ENCODE measurements at regions not wholly inside any gene's neighbourhood (a gene's known extent, or its start where the extent isn't known, plus 50 kb on each side); places are given as distances from the start of the nearest gene placed in this dataset.

GRCh38 chr15:26391567-26392194 lies 381.2 kb downstream of the GABRB3 start:
- FAIRE-seq (no peak), DNase-seq (ENCODE audit: low read depth) (no peak)
- Mint-ChIP-seq H3K27me3 (ENCODE audit: low read depth, unreplicated experiment) (peaks cover 7% of the 10 kb centered on the region), H3K9me3 (ENCODE audit: unreplicated experiment) (no peaks in the 10 kb centered on the region), H3K27ac (ENCODE audit: unreplicated experiment) (no peak overlapping the region), H3K4me1 (ENCODE audit: low read depth, unreplicated experiment) (no peaks in the 10 kb centered on the region), H3K36me3 (ENCODE audit: low read depth, unreplicated experiment) (no peaks in the 10 kb centered on the region), H3K4me3 (ENCODE audit: unreplicated experiment) (no peak overlapping the region)
- Histone ChIP-seq H3K4me3 (ENCODE audit: insufficient read depth, low read depth, low read length) (no peak overlapping the region), H2AFZ (ENCODE audit: low read depth, low read length) (no peak overlapping the region), H3K27me3 (ENCODE audit: insufficient read depth, low read length) (no peaks in the 10 kb centered on the region), H3K4me2 (ENCODE audit: low read length) (no peak overlapping the region), H3K9ac (ENCODE audit: low read length) (no peak overlapping the region), H3K4me1 (ENCODE audit: insufficient read depth, low read length) (no peaks in the 10 kb centered on the region), H3K36me3 (ENCODE audit: insufficient read depth, low read length) (no peaks in the 10 kb centered on the region), H3K27ac (ENCODE audit: low read depth, low read length) (no peak overlapping the region), H3K9me3 (ENCODE audit: insufficient read depth, low read depth, low read length) (peaks cover 8% of the 10 kb centered on the region), H4K20me1 (ENCODE audit: insufficient read depth, low read length) (no peaks in the 10 kb centered on the region), H3K79me2 (ENCODE audit: insufficient read depth, low read length) (no peaks in the 10 kb centered on the region)
- TF ChIP-seq CTCF (IDR thresholded peaks at IDR 0.05; ENCODE audit: insufficient read depth, low read depth, low read length) (no peak), EZH2 (IDR thresholded peaks at IDR 0.05; ENCODE audit: insufficient read depth, low read length) (no peak)

- no peaks in the 10 kb centered on the region for H3K4me1 ChIP-seq (ENCODE audit: insufficient read depth, low read length)
- H3K27ac ChIP-seq (ENCODE audit: low read depth, low read length): no peak overlapping the region
- H3K27ac Mint-ChIP-seq (ENCODE audit: unreplicated experiment): no peak overlapping the region
- H3K27me3 Mint-ChIP-seq (ENCODE audit: low read depth, unreplicated experiment): peaks cover 12% of the 10 kb centered on the region
- no peaks in the 10 kb centered on the region for H3K36me3 ChIP-seq (ENCODE audit: insufficient read depth, low read length)
- no peak overlapping the region for H3K4me3 ChIP-seq (ENCODE audit: insufficient read depth, low read depth, low read length)
- H3K9me3 Mint-ChIP-seq (ENCODE audit: unreplicated experiment): peaks cover 9% of the 10 kb centered on the region
- no peak for TF ChIP-seq EZH2 (IDR thresholded peaks at IDR 0.05; ENCODE audit: insufficient read depth, low read length)
- DNase-seq (ENCODE audit: low read depth): no peak
- no peaks in the 10 kb centered on the region for H3K36me3 Mint-ChIP-seq (ENCODE audit: low read depth, unreplicated experiment)
- no peak overlapping the region for H2AFZ ChIP-seq (ENCODE audit: low read depth, low read length)
- no peaks in the 10 kb centered on the region for H3K4me1 Mint-ChIP-seq (ENCODE audit: low read depth, unreplicated experiment)
- H3K4me2 ChIP-seq (ENCODE audit: low read length): no peak overlapping the region
- no peak overlapping the region for H3K4me3 Mint-ChIP-seq (ENCODE audit: unreplicated experiment)
- H3K9me3 ChIP-seq (ENCODE audit: insufficient read depth, low read depth, low read length): peaks cover 14% of the 10 kb centered on the region
- no peaks in the 10 kb centered on the region for H4K20me1 ChIP-seq (ENCODE audit: insufficient read depth, low read length)
- no peaks in the 10 kb centered on the region for H3K27me3 ChIP-seq (ENCODE audit: insufficient read depth, low read length)
- no peak for FAIRE-seq
- no peaks in the 10 kb centered on the region for H3K79me2 ChIP-seq (ENCODE audit: insufficient read depth, low read length)
- no peak overlapping the region for H3K9ac ChIP-seq (ENCODE audit: low read length)
These were observed 390.3 kb downstream of the GABRB3 start for GRCh38 chr15:26382444-26383072.

GRCh38 chr15:26378304-26378703 lies 394.6 kb downstream of the GABRB3 start:
- H3K4me3 Mint-ChIP-seq (ENCODE audit: unreplicated experiment): no peak overlapping the region
- H3K36me3 Mint-ChIP-seq (ENCODE audit: low read depth, unreplicated experiment): no peaks in the 10 kb centered on the region
- H3K36me3 ChIP-seq (ENCODE audit: insufficient read depth, low read length): no peaks in the 10 kb centered on the region
- no peaks in the 10 kb centered on the region for H3K27me3 ChIP-seq (ENCODE audit: insufficient read depth, low read length)
- no peaks in the 10 kb centered on the region for H3K4me1 ChIP-seq (ENCODE audit: insufficient read depth, low read length)
- TF ChIP-seq EZH2 (IDR thresholded peaks at IDR 0.05; ENCODE audit: insufficient read depth, low read length): no peak
- no peak for TF ChIP-seq CTCF (IDR thresholded peaks at IDR 0.05; ENCODE audit: insufficient read depth, low read depth, low read length)
- no peak overlapping the region for H3K9ac ChIP-seq (ENCODE audit: low read length)
- no peaks in the 10 kb centered on the region for H4K20me1 ChIP-seq (ENCODE audit: insufficient read depth, low read length)
- peaks cover 12% of the 10 kb centered on the region for H3K27me3 Mint-ChIP-seq (ENCODE audit: low read depth, unreplicated experiment)
- H3K9me3 ChIP-seq (ENCODE audit: insufficient read depth, low read depth, low read length): peaks cover 24% of the 10 kb centered on the region
- no peak overlapping the region for H3K4me2 ChIP-seq (ENCODE audit: low read length)
- H3K9me3 Mint-ChIP-seq (ENCODE audit: unreplicated experiment): peaks cover 24% of the 10 kb centered on the region
- H2AFZ ChIP-seq (ENCODE audit: low read depth, low read length): no peak overlapping the region
- peaks cover 2% of the 10 kb centered on the region for H3K4me1 Mint-ChIP-seq (ENCODE audit: low read depth, unreplicated experiment)
- H3K27ac ChIP-seq (ENCODE audit: low read depth, low read length): no peak overlapping the region
- FAIRE-seq (no peak), DNase-seq (ENCODE audit: low read depth) (no peak)
- no peak overlapping the region for H3K4me3 ChIP-seq (ENCODE audit: insufficient read depth, low read depth, low read length)
- no peaks in the 10 kb centered on the region for H3K79me2 ChIP-seq (ENCODE audit: insufficient read depth, low read length)
- H3K27ac Mint-ChIP-seq (ENCODE audit: unreplicated experiment): no peak overlapping the region

Measured in astrocyte (in vitro differentiated cells and primary cell).